ENCODE measurements at regions not wholly inside any gene's neighbourhood (a gene's known extent, or its start where the extent isn't known, plus 50 kb on each side); places are given as distances from the start of the nearest gene placed in this dataset.

DNA sequence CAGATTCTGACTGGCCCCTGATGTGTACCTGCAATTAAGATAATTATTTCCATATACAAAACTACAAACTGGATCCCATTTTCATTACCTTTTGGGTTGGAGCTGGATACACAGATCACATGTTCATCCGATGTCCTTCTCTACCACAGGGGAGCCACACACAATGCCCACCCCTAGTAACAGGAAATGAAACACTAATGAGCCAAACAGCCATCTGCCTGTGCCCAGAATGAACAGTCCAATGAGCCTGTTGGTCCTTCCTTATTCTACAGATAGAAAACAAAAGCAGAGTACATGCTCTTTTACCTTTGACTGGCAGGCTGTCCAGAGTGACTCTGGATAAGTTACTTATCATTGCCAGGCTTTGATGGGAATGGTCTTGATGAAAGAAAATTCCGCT lies 68.6 kb downstream of the SIPA1L2 start:
- Histone ChIP-seq H3K9ac (ENCODE audit: low read length) (no peak overlapping the region), H3K4me2 (ENCODE audit: low read length) (no peak overlapping the region), H3K36me3 (ENCODE audit: insufficient read depth, low read length) (no peaks in the 10 kb centered on the region), H2AFZ (ENCODE audit: low read depth, low read length) (no peak overlapping the region), H4K20me1 (ENCODE audit: insufficient read depth) (no peaks in the 10 kb centered on the region), H3K9me2 (ENCODE audit: insufficient read depth, low read length) (no peaks in the 10 kb centered on the region), H3K27me3 (ENCODE audit: insufficient read depth, low read depth, low read length) (no peaks in the 10 kb centered on the region), H3F3A (ENCODE audit: insufficient read depth, low read length, poor library complexity, severe bottlenecking) (no peaks in the 10 kb centered on the region), H3K4me3 (ENCODE audit: low read length) (no peak overlapping the region), H3K27ac (ENCODE audit: low read length) (no peak overlapping the region), H3K79me2 (replicated peaks; ENCODE audit: insufficient read depth, low read length) (peaks cover 4% of the 10 kb centered on the region), H3K9me3 (ENCODE audit: low read length) (no peaks in the 10 kb centered on the region)
- TF ChIP-seq, protein P1, sequence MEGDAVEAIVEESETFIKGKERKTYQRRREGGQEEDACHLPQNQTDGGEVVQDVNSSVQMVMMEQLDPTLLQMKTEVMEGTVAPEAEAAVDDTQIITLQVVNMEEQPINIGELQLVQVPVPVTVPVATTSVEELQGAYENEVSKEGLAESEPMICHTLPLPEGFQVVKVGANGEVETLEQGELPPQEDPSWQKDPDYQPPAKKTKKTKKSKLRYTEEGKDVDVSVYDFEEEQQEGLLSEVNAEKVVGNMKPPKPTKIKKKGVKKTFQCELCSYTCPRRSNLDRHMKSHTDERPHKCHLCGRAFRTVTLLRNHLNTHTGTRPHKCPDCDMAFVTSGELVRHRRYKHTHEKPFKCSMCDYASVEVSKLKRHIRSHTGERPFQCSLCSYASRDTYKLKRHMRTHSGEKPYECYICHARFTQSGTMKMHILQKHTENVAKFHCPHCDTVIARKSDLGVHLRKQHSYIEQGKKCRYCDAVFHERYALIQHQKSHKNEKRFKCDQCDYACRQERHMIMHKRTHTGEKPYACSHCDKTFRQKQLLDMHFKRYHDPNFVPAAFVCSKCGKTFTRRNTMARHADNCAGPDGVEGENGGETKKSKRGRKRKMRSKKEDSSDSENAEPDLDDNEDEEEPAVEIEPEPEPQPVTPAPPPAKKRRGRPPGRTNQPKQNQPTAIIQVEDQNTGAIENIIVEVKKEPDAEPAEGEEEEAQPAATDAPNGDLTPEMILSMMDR (IDR thresholded peaks at IDR 0.05; ENCODE audit: poor library complexity, severe bottlenecking) = no peak
- TF ChIP-seq TAF1 (IDR thresholded peaks at IDR 0.05; ENCODE audit: low read depth) (no peak), EP300 (conservative IDR thresholded peaks at IDR 0.05; ENCODE audit: poor library complexity, severe bottlenecking) (no peak), POLR2AphosphoS5 (IDR thresholded peaks at IDR 0.05) (no peak)

DNA sequence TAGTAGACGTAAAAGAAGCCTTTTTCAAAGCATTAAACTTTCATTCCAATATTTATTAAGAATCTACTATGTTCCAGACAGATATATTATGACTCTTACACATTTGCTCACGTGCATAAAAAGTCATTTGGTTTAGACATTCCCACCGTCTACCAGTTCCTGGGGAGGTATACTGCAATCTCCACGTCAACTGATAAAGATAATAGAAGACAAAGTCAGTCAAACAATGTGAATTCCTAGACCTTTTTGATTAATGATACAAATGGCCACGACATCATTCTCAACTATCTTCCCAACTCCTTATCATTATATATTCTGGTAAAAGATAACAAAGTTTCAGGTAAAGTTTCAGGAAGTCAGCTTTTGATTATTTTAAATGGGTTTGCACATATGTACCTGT lies 69.0 kb downstream of the SIPA1L2 start:
- no peaks in the 10 kb centered on the region for H3K27me3 ChIP-seq (ENCODE audit: insufficient read depth, low read depth, low read length)
- H3F3A ChIP-seq (ENCODE audit: insufficient read depth, low read length, poor library complexity, severe bottlenecking) = no peaks in the 10 kb centered on the region
- H4K20me1 ChIP-seq (ENCODE audit: insufficient read depth) = no peaks in the 10 kb centered on the region
- no peaks in the 10 kb centered on the region for H3K9me3 ChIP-seq (ENCODE audit: low read length)
- peaks cover 8% of the 10 kb centered on the region for H3K79me2 ChIP-seq (replicated peaks; ENCODE audit: insufficient read depth, low read length)
- H3K4me2 ChIP-seq (ENCODE audit: low read length) = no peak overlapping the region
- H3K4me3 ChIP-seq (ENCODE audit: low read length) = no peak overlapping the region
- H2AFZ ChIP-seq (ENCODE audit: low read depth, low read length) = no peak overlapping the region
- H3K9ac ChIP-seq (ENCODE audit: low read length) = no peak overlapping the region
- H3K9me2 ChIP-seq (ENCODE audit: insufficient read depth, low read length) = no peaks in the 10 kb centered on the region
- H3K27ac ChIP-seq (ENCODE audit: low read length) = no peak overlapping the region
- H3K36me3 ChIP-seq (ENCODE audit: insufficient read depth, low read length) = no peaks in the 10 kb centered on the region
- no peak for TF ChIP-seq EZH2 (IDR thresholded peaks at IDR 0.05; ENCODE audit: borderline replicate concordance, insufficient read depth, low read length, poor library complexity, severe bottlenecking)
- TF ChIP-seq EP300 (conservative IDR thresholded peaks at IDR 0.05; ENCODE audit: poor library complexity, severe bottlenecking) = no peak
- TF ChIP-seq, protein P1 (IDR thresholded peaks at IDR 0.05; ENCODE audit: poor library complexity, severe bottlenecking) = no peak
- TF ChIP-seq SMC3 (conservative IDR thresholded peaks at IDR 0.05; ENCODE audit: poor library complexity) = no peak
- no peak for TF ChIP-seq TAF1 (IDR thresholded peaks at IDR 0.05; ENCODE audit: low read depth)
- TF ChIP-seq, protein P2, sequence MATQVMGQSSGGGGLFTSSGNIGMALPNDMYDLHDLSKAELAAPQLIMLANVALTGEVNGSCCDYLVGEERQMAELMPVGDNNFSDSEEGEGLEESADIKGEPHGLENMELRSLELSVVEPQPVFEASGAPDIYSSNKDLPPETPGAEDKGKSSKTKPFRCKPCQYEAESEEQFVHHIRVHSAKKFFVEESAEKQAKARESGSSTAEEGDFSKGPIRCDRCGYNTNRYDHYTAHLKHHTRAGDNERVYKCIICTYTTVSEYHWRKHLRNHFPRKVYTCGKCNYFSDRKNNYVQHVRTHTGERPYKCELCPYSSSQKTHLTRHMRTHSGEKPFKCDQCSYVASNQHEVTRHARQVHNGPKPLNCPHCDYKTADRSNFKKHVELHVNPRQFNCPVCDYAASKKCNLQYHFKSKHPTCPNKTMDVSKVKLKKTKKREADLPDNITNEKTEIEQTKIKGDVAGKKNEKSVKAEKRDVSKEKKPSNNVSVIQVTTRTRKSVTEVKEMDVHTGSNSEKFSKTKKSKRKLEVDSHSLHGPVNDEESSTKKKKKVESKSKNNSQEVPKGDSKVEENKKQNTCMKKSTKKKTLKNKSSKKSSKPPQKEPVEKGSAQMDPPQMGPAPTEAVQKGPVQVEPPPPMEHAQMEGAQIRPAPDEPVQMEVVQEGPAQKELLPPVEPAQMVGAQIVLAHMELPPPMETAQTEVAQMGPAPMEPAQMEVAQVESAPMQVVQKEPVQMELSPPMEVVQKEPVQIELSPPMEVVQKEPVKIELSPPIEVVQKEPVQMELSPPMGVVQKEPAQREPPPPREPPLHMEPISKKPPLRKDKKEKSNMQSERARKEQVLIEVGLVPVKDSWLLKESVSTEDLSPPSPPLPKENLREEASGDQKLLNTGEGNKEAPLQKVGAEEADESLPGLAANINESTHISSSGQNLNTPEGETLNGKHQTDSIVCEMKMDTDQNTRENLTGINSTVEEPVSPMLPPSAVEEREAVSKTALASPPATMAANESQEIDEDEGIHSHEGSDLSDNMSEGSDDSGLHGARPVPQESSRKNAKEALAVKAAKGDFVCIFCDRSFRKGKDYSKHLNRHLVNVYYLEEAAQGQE (IDR thresholded peaks at IDR 0.05; ENCODE audit: borderline replicate concordance) = no peak
- no peak for TF ChIP-seq POLR2AphosphoS5 (IDR thresholded peaks at IDR 0.05)
- TF ChIP-seq MXI1 (conservative IDR thresholded peaks at IDR 0.05; ENCODE audit: poor library complexity, severe bottlenecking) = no peak
- TF ChIP-seq RAD21 (conservative IDR thresholded peaks at IDR 0.05) = no peak
